HepG2 (cell line): ENCODE measurements at regions not wholly inside any gene's neighbourhood (a gene's known extent, or its start where the extent isn't known, plus 50 kb on each side); places are given as distances from the start of the nearest gene placed in this dataset.

Experiments
- ATAC-seq: fragments of 200-7000 bp; cut with Tn5 transposase; 3 replicates; pipeline ENCODE4 v1.9.1; 2020; ENCODE audit warnings: mild to moderate bottlenecking, moderate library complexity
- BruUV-seq: library from RNA; stranded (reverse); fragments of 400-500 nt; replicated peaks from 2 replicates; lab custom pipeline; 2021; lab: Mats Ljungman, UMichigan
- CTCF ChIA-PET: fragments of 300-600 bp; formaldehyde crosslinking; extraction: SDS; loops from one replicate; lab custom pipeline; 2021; ENCODE audit warnings: low total read pairs, inconsistent platforms, low intra/inter-chr PET ratio; lab: Yijun Ruan, JAX
- POLR2A ChIA-PET: fragments of 350-600 bp; sonication (Branson Sonifier 250); formaldehyde crosslinking; loops from one replicate; lab custom pipeline; 2020; ENCODE audit warnings: antibody characterized with exemption, inconsistent platforms; lab: Yijun Ruan, JAX
- DNase-seq: peaks from one replicate; pipeline ENCODE4 v3.0.0-alpha.2; 2015; ENCODE audit warnings: low spot score
- FAIRE-seq: peaks from 3 replicates; lab custom pipeline; 2011; peaks lifted over from hg19 to GRCh38; lab: Jason Lieb, UNC
- H2AFZ ChIP-seq: one replicate; pipeline ENCODE4 v1.6.1; 2011; ENCODE audit warnings: low read length, inconsistent platforms
- H3K27ac ChIP-seq: fragments of 300-600 bp; 3 replicates; pipeline ENCODE4 v1.8.0; 2011; ENCODE audit warnings: mixed run types, mild to moderate bottlenecking, mixed read lengths, low read length, inconsistent platforms; ENCODE audit not compliant: insufficient read depth; ENCODE audit errors: extremely low read length
- H3K27me3 ChIP-seq, 2 experiments: fragments of 200-600 bp in 1 of 2; 2 replicates in 1 of 2; 3 replicates in 1 of 2; pipeline versions ENCODE4 v1.6.0 to v1.8.0; 2011; ENCODE audit warnings: low read length in 2 of 2, mild to moderate bottlenecking in 2 of 2, moderate library complexity in 2 of 2, inconsistent platforms in 1 of 2; ENCODE audit not compliant: insufficient read depth in 2 of 2, control insufficient read depth in 1 of 2
- H3K36me3 ChIP-seq, 2 experiments: fragments of 200-600 bp in 1 of 2; replicated peaks in 1 of 2; 2 replicates in 1 of 2; 3 replicates in 1 of 2; pipeline versions ENCODE4 v1.5.1 to v1.8.0; 2011; ENCODE audit warnings: low read length in 2 of 2, inconsistent platforms in 1 of 2; ENCODE audit not compliant: insufficient read depth in 2 of 2, control insufficient read depth in 1 of 2
- H3K4me1 ChIP-seq: 2 replicates; pipeline ENCODE4 v1.5.1; 2012; ENCODE audit warnings: low read length, inconsistent platforms; ENCODE audit not compliant: insufficient read depth
- H3K4me2 ChIP-seq: 2 replicates; pipeline ENCODE4 v1.6.0; 2011; ENCODE audit warnings: low read depth, low read length, inconsistent platforms
- H3K4me3 ChIP-seq, 3 experiments: fragments of 200-600 bp in 1 of 3; sonication (generic), shearing (Covaris generic) in 1 of 3; replicated peaks in 1 of 3; 2 replicates each; pipeline ENCODE4 v1.5.1; 2011 to 2016; ENCODE audit warnings: low read length in 3 of 3, inconsistent platforms in 2 of 3, low read depth in 2 of 3, mild to moderate bottlenecking in 2 of 3, control low read depth in 1 of 3, mixed read lengths in 1 of 3; ENCODE audit not compliant: insufficient read depth in 1 of 3
- H3K79me2 ChIP-seq: one replicate; pipeline ENCODE4 v1.6.1; 2011; ENCODE audit warnings: low read length, inconsistent platforms; ENCODE audit not compliant: insufficient read depth
- H3K9ac ChIP-seq: 2 replicates; pipeline ENCODE4 v1.6.0; 2011; ENCODE audit warnings: mild to moderate bottlenecking, low read depth, low read length, inconsistent platforms; ENCODE audit not compliant: insufficient read depth
- H3K9me3 ChIP-seq: 2 replicates; pipeline ENCODE4 v1.5.1; 2012; ENCODE audit warnings: mild to moderate bottlenecking, low read length
- H4K20me1 ChIP-seq: 2 replicates; pipeline ENCODE4 v1.6.0; 2011; ENCODE audit warnings: inconsistent platforms, mild to moderate bottlenecking, low read length, moderate library complexity; ENCODE audit not compliant: insufficient read depth
- EEA1 ChIP-seq: sonication (generic); formaldehyde crosslinking; IDR thresholded peaks from 2 replicates; pipeline ENCODE4 v1.5.1; 2020; ENCODE audit warnings: mild to moderate bottlenecking, missing genetic modification reagents, borderline replicate concordance
- FOXP1 ChIP-seq, 2 experiments: fragments of 450-650 bp in 1 of 2; IDR thresholded peaks; 2 replicates each; pipeline ENCODE4 v1.6.1; 2017 to 2018; ENCODE audit warnings: antibody characterized with exemption in 1 of 2
- HIC2 ChIP-seq: sonication (generic); formaldehyde crosslinking; IDR thresholded peaks from 2 replicates; pipeline ENCODE4 v1.9.0; 2022; ENCODE audit warnings: low read depth, missing genetic modification reagents
- HMGXB3 ChIP-seq: sonication (generic); formaldehyde crosslinking; IDR thresholded peaks from 2 replicates; pipeline ENCODE4 v1.4.0; 2020; ENCODE audit warnings: missing genetic modification reagents, borderline replicate concordance
- HOXA5 ChIP-seq: sonication (generic); formaldehyde crosslinking; IDR thresholded peaks from 2 replicates; pipeline ENCODE4 v1.4.0; 2020; ENCODE audit warnings: missing genetic modification reagents
- LBX2 ChIP-seq: sonication (generic); formaldehyde crosslinking; IDR thresholded peaks from 2 replicates; pipeline ENCODE4 v1.5.0; 2020; ENCODE audit warnings: missing genetic modification reagents, mild to moderate bottlenecking, borderline replicate concordance
- MEIS2 ChIP-seq: sonication (generic); formaldehyde crosslinking; IDR thresholded peaks from 2 replicates; pipeline ENCODE4 v1.9.0; 2021; ENCODE audit warnings: mild to moderate bottlenecking, missing genetic modification reagents
- NFYC ChIP-seq: IDR thresholded peaks from 2 replicates; pipeline ENCODE4 v1.6.1; 2016; ENCODE audit warnings: missing genetic modification reagents, missing compliant biosample characterization
- PCBP1 ChIP-seq: fragments of 200-400 bp; formaldehyde crosslinking; IDR thresholded peaks from 2 replicates; pipeline ENCODE4 v1.6.1; 2017; ENCODE audit warnings: mild to moderate bottlenecking, low read depth, low read length, borderline replicate concordance
- SRSF1 ChIP-seq: fragments of 200-400 bp; formaldehyde crosslinking; optimal IDR thresholded peaks from 2 replicates; pipeline ENCODE3; 2017; ENCODE audit warnings: mild to moderate bottlenecking, low read depth, low read length, moderate library complexity
- STAG1 ChIP-seq: sonication (generic); formaldehyde crosslinking; IDR thresholded peaks from 2 replicates; pipeline ENCODE4 v1.4.0; 2020; ENCODE audit warnings: missing genetic modification reagents
- ZNF337 ChIP-seq: sonication (generic); formaldehyde crosslinking; IDR thresholded peaks from 2 replicates; pipeline ENCODE4 v1.5.1; 2020; ENCODE audit warnings: missing genetic modification reagents, low read depth, mild to moderate bottlenecking, borderline replicate concordance
- ZNF468 ChIP-seq: sonication (generic); formaldehyde crosslinking; IDR thresholded peaks from 2 replicates; pipeline ENCODE4 v1.8.0; 2022; ENCODE audit warnings: mild to moderate bottlenecking, moderate library complexity, missing genetic modification reagents
- ZNF496 ChIP-seq: sonication (generic); formaldehyde crosslinking; IDR thresholded peaks from 2 replicates; pipeline ENCODE4 v1.8.1; 2023; ENCODE audit warnings: mild to moderate bottlenecking, moderate library complexity, missing genetic modification reagents; ENCODE audit not compliant: insufficient replicate concordance
- ZNF558 ChIP-seq: sonication (generic); formaldehyde crosslinking; IDR thresholded peaks from 2 replicates; pipeline ENCODE4 v1.9.0; 2022; ENCODE audit warnings: mild to moderate bottlenecking, missing genetic modification reagents, borderline replicate concordance
- ZNF572 ChIP-seq: sonication (generic); formaldehyde crosslinking; IDR thresholded peaks from 2 replicates; pipeline ENCODE4 v1.5.1; 2020; ENCODE audit warnings: mild to moderate bottlenecking, missing genetic modification reagents
- ZNF75D ChIP-seq: sonication (generic); formaldehyde crosslinking; IDR thresholded peaks from 2 replicates; pipeline ENCODE4 v1.8.1; 2023; ENCODE audit warnings: missing genetic modification reagents, mild to moderate bottlenecking, borderline replicate concordance
- ZSCAN22 ChIP-seq: sonication (generic); formaldehyde crosslinking; IDR thresholded peaks from 2 replicates; pipeline ENCODE4 v1.4.0; 2020; ENCODE audit warnings: mild to moderate bottlenecking, missing genetic modification reagents
- WGBS: methylation state at CpG from one replicate; pipeline ENCODE4 v1.1.6; 2017; ENCODE audit warnings: low lambda C conversion rate; 5-methylcytosine and 5-hydroxymethylcytosine counted together
- in situ Hi-C: cut with HindIII; loops from 2 replicates; pipeline ENCODE4 v1.10.0; 2017; ENCODE audit warnings: low pct_unique_long_range_greater_than_20kb; ENCODE audit not compliant: extremely low pct_ligation_motif_present
- intact Hi-C: fragments of 100-400 bp; cut with micrococcal nuclease; formaldehyde crosslinking; loops from one replicate; pipeline ENCODE4 v1.10.0; 2022; ENCODE audit not compliant: unreplicated experiment

- TF ChIP-seq HMGXB3, result no peak
- TF ChIP-seq NFYC (CRISPR knock-in tag), result no peak
- no peak for TF ChIP-seq ZNF75D
- no peak for TF ChIP-seq ZNF337 (CRISPR knock-in tag)
- no peak for TF ChIP-seq STAG1 (CRISPR knock-in tag)
- TF ChIP-seq ZNF572 (CRISPR knock-in tag), result no peak
Measured at GRCh38 chr13:61162106-61162505, 253.5 kb downstream of the PCDH20 start (continued).

- POLR2A ChIA-PET, result no interaction called here
- no TSS peak for BruUV-seq
- Histone ChIP-seq H4K20me1 (no peaks in the 10 kb centered on the region), H3K27ac (no peak overlapping the region), H3K4me2 (no peak overlapping the region), H3K79me2 (no peaks in the 10 kb centered on the region), H3K27me3 (no peaks in the 10 kb centered on the region), H3K36me3 (no peaks in the 10 kb centered on the region), H3K4me1 (no peaks in the 10 kb centered on the region), H3K9me3 (no peaks in the 10 kb centered on the region), H3K4me3 (no peak overlapping the region), H3K9ac (no peak overlapping the region), H2AFZ (no peak overlapping the region)
- 6% methylated on average over 1 of the region's 1 CpG for WGBS
- no peak for ATAC-seq
- intact Hi-C loops, result no loop called here
- CTCF ChIA-PET, result no interaction called here
- no peak for FAIRE-seq
- no peak for DNase-seq
- in situ Hi-C loops, result no loop called here
- TF ChIP-seq LBX2 (CRISPR knock-in tag) (no peak), ZNF558 (CRISPR knock-in tag) (no peak), ZSCAN22 (no peak), SRSF1 (no peak), HIC2 (CRISPR knock-in tag) (no peak), ZNF468 (CRISPR knock-in tag) (no peak), HOXA5 (CRISPR knock-in tag) (no peak), ZNF496 (CRISPR knock-in tag) (no peak), MEIS2 (CRISPR knock-in tag) (no peak), EEA1 (CRISPR knock-in tag) (no peak), PCBP1 (no peak), FOXP1 (IDR thresholded peaks at IDR 0.05) (no peak), FOXP1 (CRISPR knock-in tag; IDR thresholded peaks at IDR 0.05) (no peak)
Measured at GRCh38 chr13:61156753-61157152, 258.9 kb downstream of the PCDH20 start.
